Stimulated activated CD4-positive, alpha-beta T cell treated with anti-CD3 and anti-CD28 coated beads, TNF-alpha, amount 100 ng/mL, for 1 hour (primary cell): ENCODE measurements at regions not wholly inside any gene's neighbourhood (a gene's known extent, or its start where the extent isn't known, plus 50 kb on each side); places are given as distances from the start of the nearest gene placed in this dataset.
"Not testable (repeated sequence)": the region's sequence is repeated elsewhere in the genome, so short reads cannot be mapped to it uniquely, and the experiment has no call there.

Experiments
- DNase-seq, 3 donors: peaks; one replicate each; pipeline ENCODE4 v3.0.0-alpha.2; 2020; ENCODE audit warnings: low read depth in 3 of 3, low spot score in 1 of 3

GRCh38 chr1:43108080-43108479 is 64.0 kb downstream of the EBNA1BP2 start:
- no peak for DNase-seq

DNA sequence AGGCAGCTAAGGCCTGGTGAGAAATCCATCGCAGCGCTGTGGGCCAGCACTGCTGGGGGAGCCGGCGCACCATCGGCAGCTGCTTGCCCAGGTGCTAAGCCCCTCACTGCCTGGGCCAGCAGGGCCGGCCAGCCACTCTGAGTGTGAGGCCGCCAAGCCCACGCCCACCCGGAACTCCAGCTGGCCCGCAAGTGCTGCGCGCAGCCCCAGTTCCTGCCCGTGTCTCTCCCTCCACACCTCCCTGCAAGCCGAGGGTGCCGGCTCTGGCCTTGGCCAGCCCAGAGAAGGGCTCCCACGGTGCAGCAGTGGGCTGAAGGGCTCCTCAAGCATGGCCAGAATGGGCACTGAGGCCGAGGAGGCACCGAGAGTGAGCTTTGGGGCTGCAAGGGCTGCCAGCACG is 64.4 kb downstream of the EBNA1BP2 start:
- no peak for DNase-seq

DNA sequence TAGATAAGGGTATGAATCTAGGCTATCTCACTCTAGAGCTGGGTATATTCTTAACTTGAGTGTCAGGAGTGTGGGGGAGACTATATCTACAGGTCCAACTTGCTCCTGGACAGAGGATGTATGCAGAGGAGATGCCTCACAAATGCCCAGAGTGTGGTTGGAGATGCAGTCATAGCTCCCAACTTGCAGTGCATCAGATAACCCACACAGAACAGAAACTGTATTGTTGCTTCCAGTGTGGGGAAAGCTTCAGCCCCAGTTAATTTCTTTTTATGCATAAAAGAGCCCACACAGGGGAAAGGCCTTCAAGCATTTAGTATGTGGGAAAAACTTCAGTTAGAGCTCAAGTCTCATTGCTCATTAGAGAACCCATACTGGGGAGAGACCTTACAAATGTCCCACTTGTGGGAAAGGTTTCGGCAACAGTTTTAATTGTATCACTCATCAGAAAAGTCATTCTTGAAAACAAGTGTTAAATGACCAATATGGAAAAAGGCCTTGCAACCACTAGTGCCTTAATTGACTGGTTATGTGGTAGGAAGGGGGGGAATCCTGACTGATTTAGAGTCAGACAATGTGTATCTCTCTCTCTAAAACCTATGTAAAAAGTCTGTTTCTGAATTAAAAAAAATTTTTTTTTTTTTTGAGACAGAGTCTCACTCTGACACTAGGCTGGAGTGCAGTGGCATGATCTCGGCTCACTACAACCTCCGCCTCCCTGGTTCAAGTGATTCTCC is 67.9 kb downstream of the EBNA1BP2 start:
- no peak for DNase-seq

DNA sequence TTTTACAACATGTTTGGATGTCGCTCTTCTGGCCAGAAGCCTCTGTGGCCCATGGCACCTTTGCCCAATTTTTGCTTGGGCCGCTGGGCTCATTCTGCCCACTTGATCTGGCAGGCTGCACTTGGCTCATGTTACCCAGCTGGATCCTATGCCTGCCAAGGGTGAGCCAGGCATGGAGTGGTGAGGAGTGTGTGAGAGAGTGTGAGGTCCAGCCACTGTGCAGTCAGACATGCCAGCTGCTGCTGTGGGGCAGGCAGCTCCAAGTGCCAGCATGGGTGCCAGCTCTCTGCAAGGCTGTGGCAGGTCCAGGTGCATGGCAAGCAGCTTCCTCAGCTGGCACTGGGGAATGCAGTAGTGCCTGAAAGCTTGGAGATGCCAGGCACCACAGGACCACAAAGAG is 71.0 kb downstream of the EBNA1BP2 start:
- DNase-seq = no peak

- no peak for DNase-seq
Observed at GRCh38 chr1:43098200-43098599, 73.9 kb downstream of the EBNA1BP2 start.

- not testable (repeated sequence) for DNase-seq
Observed at GRCh38 chr1:43096528-43096927, 75.6 kb downstream of the EBNA1BP2 start.

- DNase-seq = not testable (repeated sequence)
Observed at GRCh38 chr1:43090812-43091211, 81.3 kb downstream of the EBNA1BP2 start.

DNA sequence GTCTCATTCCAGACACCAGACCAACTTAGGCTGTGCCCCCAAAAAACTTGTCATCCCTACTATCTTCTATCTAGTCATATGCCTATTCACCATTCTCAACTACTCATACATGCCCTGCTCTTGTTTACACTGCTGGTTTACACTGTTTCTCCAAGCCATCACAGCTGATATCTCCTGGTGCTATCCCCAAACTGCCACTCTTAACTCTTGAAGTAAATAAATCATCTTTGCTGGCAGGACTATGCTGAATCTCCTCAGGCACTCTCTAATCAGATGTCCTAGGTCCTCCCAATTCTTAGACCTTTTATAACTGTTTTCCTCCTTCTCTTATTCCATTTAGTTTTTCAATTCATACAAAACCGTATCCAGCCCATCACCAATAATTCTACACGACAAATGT is 81.9 kb downstream of the EBNA1BP2 start:
- not testable (repeated sequence) for DNase-seq

- DNase-seq = no peak
Observed at GRCh38 chr1:43083375-43083891, 88.7 kb downstream of the EBNA1BP2 start.

- no peak for DNase-seq
Observed at GRCh38 chr1:43082740-43083139, 89.3 kb downstream of the EBNA1BP2 start.

- no peak for DNase-seq
Observed at GRCh38 chr1:43077273-43077672, 94.8 kb downstream of the EBNA1BP2 start.

DNA sequence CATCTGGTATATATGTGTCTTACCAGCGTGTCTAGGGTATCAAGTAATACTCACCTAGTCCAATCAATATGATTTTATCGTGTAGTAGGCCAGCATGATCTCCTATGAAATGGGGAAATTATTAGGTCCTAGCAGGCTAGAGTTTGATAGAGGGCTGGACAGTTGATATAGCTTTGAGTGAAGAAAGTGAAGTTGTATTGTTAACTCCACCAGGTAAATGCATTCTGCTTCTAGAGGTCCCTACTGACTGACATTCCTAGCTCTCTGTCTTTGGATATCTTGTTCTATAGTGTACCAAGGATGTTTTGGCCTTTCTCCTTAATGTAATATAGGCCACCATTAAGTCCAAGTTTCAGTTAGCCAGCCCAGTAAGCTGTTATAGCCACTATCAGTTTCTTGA is 97.4 kb downstream of the EBNA1BP2 start:
- DNase-seq = no peak

DNA sequence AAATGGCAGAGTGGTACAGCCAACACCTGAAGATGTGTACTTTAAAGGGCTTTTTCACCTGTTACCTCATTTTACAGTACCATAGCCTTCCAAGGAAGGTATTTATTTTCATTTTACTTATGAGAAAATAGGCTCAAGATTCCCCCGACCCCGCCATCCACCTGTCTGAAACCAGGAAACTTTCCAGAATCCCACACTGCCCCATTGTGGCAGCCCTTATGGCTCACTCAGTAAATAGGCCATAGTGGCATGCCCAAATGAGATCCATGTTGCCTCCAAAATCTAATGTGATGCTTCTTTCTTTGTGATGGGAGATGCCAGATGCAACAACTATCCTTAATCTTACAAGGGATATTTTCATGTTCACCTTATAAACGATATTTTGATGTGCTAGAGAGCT is 97.8 kb downstream of the EBNA1BP2 start:
- no peak for DNase-seq

DNA sequence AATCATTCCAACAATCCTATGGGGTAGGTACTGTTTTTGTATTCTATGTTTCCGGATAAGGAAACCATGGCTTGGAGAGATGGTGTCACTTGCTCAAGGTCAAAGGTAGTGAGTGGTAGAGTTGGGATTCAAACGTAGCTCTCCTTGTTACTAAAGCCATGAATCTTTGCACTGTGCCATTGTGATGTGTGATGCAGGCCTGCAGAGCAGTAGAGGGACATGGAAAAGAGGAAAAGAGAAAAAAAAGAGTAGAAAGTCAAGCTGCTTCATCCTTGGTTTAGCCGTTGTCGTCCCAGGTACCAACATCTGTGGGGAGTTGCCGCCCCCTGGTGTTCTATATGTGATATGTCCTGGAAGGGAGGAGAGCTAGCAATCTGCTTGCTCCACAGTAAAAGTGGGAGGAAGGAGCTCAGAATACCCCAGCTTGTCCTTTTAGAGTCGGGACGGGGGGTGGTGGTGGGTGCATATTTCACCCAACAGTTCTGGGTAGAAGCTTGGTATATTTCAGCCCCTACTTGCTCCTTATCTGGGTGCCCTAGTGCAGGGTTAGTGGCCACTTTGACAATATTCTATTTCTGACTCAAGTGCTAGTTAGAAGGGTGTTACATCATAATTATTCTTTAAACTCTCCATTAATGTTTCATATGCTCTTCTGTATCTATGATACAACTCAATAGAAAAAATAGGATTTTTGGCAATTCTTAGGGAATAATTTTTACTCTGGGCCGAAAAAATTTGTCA is 98.4 kb downstream of the EBNA1BP2 start:
- DNase-seq = peak; percentile 33 to 65 (median 48)

DNA sequence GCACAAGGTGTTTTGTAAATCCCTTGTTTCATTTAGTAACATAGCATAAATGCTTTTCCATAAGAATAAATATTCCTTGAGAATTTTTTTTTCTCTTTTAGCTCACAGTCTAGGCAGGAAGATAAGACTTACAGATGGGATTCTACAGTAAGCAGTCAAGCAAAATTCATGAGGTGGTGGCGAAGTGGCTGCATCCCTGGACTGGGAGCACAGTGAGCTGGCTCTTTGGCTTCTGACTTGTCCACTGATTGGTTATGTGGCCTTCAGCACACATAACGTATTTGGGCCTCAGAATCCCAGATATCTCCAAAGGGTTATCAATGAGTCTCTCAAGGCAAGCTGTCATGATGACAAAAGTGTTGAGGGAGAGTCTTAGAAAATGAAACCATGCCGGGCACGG is 99.8 kb downstream of the EBNA1BP2 start:
- DNase-seq = no peak

DNA sequence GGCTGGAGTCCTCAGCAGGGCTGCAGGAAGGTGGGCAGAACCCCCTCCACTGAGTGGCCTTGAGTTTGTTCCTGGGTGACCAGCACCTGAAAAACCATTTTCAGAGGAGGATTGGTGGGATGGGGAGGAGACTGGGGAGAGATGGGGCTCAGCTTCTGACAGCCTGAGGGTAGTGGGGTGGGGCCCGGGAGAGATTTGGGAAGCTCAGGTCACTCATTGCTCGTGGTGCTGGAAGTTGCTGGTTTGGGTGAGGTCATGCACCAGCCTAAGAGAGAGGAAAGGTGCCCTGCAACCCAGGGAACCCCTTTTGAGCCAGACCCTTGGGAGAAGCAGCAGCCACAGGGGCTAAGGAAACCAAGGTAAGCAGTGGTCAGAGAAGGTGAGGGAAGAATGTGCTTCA is 100.8 kb downstream of the EBNA1BP2 start:
- no peak for DNase-seq

GRCh38 chr1:43069461-43070050 is 102.5 kb downstream of the EBNA1BP2 start:
- no peak for DNase-seq

- no peak for DNase-seq
Observed at GRCh38 chr1:43068911-43069310, 103.2 kb downstream of the EBNA1BP2 start.

- DNase-seq = no peak
Observed at GRCh38 chr1:43067977-43068751, 103.9 kb downstream of the EBNA1BP2 start.

DNA sequence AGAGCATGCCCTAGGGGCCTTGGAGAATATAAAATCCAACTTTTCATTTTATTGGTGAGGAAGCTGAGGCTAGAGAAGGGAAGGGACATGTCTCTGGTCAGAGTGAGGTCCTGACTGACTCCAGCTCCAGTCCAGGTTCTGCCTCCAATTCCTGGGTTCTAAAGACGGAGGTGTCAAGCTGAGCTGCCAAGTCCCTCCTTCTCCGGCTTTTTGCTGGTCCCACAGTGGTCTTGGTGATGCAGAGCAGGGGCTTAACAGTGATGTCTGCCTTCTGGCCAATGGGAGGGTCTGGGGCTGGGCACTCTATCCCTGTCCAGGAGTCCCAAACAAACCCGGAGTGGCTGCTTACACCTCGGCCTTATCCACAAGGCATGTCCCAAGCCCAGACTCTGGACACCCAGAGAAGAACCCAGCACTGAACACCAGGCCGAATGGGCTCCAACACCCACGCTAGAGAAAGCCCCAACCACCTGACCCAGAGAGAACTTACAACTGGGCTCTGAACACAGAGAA is 104.8 kb downstream of the EBNA1BP2 start:
- DNase-seq = no peak

DNA sequence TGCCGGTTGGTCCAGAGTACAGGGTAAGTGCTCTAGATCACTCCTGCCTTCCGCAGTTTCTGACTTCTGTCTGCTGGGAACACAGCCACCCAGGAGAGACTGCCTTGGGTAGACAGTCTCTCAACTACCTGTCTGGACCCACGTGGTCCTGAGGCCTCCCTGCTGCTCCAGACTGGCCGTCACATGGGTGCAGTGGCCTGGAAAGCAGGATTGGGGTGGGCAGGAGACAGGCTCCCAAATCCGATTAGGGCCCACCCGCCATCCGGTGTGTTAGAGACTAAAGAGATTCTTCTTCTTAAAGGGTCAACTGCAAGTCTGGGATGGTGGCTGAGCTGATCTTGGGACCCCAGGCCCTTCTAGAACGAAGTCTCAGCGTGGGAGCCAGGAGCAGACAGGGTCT is 105.5 kb downstream of the EBNA1BP2 start:
- DNase-seq = no peak
